HG03097 (cell line): ENCODE measurements at regions not wholly inside any gene's neighbourhood (a gene's known extent, or its start where the extent isn't known, plus 50 kb on each side); places are given as distances from the start of the nearest gene placed in this dataset.

Experiments
- ATAC-seq: cut with Tn5 transposase; IDR thresholded peaks from one replicate; pipeline ENCODE4 v1.9.1; 2021; ENCODE audit not compliant: unreplicated experiment, low FRiP score

GRCh38 chr4:34721835-34722234 lies 1522.5 kb downstream of the ARAP2 start:
- ATAC-seq: no peak

GRCh38 chr4:34723605-34724004 lies 1520.7 kb downstream of the ARAP2 start:
- ATAC-seq: no peak

DNA sequence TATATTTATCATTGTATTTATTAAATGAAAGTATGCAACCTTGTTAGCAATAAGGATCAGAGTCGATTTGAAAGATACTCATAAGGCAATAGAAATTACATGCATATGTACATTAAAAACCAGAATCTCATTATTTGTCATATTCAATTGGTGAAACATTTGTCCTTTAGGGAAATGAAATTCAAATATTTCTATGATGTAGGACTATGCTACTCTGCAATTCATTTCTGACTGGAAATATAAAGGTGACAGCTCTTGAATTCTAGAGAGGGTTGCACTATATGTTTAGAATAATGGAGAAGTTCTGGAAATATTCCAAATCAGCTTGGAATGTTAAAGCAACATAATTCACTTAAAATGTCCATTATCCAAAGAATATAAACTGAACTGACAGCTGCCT lies 1519.8 kb downstream of the ARAP2 start:
- ATAC-seq: no peak

- ATAC-seq: no peak
These were observed 1513.2 kb downstream of the ARAP2 start for GRCh38 chr4:34731070-34731469.

DNA sequence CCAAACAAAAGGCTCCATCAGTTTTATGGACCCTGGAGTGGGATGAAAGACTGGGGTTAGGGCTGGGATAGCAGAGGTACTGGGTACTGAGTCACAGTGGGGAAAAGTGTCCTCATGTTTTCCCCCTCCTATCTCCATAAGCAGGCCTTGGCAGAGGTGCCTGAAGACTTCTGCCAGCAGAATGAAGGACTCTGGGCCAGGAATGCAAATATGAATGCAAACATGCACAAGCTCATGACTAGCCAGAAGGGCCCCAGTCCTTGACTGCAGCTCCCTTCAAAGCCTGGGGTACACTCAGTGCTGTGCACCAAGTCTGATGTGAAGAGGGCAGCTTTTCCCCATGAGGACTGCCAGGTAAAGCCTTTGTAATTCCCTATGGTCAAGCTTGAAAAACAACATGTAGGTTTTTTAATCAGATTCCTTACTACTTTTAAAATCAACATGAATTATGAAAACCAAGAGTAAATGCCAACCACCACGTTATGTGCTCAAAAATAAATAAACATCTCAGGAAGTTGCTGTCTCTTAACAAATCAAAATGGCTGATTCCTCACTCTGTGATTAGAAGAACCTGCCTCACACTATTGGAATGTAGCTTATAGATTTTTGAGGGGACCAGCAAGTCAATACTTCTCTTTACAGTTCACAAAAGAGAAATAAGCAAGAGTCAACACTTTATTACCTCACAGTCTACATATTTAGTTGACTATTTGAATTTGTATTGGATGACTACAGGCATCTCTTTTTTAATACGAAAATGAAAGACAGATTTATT lies 1512.0 kb downstream of the ARAP2 start:
- no peak for ATAC-seq

- no peak for ATAC-seq
These were observed 1511.0 kb downstream of the ARAP2 start for GRCh38 chr4:34733185-34733941.

DNA sequence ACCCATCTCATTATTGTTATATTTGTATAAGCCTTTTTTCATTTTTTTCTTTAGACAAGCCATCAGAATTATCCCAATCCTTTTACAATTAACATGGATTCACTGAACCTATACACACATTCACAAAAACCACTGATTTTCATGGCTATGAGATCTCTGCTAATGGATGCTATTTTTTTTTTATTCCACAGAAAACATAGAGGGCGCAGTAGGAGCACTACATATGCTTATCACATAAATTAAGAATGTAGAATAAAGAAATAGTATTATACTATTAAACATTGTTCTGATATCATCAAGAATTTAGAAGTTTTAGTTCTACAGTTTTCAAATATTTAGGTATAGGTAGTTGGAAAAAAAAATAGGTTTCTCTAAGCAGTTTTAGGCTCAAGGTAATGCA lies 1477.4 kb downstream of the ARAP2 start:
- no peak for ATAC-seq

DNA sequence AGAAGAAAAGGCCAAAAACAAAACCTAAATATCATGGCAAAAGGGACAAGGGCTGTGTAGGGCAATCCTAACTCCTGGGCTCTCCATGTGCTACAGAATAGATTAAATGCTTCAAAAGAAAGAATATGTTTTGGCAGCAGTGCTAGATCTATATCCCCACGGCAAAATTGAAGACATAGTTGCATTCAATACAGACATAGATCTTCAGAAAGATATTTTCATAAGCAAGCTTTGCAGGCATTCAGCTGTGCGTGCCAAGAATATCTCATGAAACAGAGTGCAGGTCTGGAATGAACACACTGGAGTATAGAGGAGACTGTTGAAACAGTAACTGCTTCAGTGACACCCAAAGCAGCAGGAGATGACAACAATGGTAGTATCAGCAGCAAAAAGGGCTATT lies 1476.9 kb downstream of the ARAP2 start:
- ATAC-seq: no peak

- no peak for ATAC-seq
These were observed 1472.7 kb downstream of the ARAP2 start for GRCh38 chr4:34771632-34772031.

GRCh38 chr4:34790131-34790530 lies 1454.2 kb downstream of the ARAP2 start:
- ATAC-seq: no peak

GRCh38 chr4:34791209-34791608 lies 1453.1 kb downstream of the ARAP2 start:
- ATAC-seq: no peak

GRCh38 chr4:34800953-34801352 lies 1443.4 kb downstream of the ARAP2 start:
- no peak for ATAC-seq

GRCh38 chr4:34814266-34814665 lies 1430.0 kb downstream of the ARAP2 start:
- no peak for ATAC-seq

- no peak for ATAC-seq
These were observed 1419.8 kb downstream of the ARAP2 start for GRCh38 chr4:34824515-34824914.

DNA sequence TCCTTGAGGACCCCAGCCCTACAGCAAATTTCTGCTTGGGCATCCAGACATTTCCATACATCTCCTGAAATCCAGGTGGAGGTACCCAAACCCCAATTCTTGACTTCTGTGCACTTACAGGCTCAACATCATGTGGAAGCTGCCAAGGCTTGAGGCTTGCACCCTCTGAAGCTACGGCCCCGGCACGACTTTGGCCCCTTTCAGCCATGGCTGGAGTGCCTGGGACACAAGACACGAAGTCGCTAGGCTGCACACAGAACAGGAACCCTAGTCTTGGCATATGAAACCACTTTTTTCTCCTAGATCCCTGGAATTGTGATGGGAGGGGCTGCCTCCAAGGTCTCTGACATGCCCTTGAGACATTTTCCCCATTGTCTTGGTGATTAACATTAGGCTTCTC lies 1417.7 kb downstream of the ARAP2 start:
- ATAC-seq: no peak

- no peak for ATAC-seq
These were observed 1398.4 kb downstream of the ARAP2 start for GRCh38 chr4:34845926-34846325.

DNA sequence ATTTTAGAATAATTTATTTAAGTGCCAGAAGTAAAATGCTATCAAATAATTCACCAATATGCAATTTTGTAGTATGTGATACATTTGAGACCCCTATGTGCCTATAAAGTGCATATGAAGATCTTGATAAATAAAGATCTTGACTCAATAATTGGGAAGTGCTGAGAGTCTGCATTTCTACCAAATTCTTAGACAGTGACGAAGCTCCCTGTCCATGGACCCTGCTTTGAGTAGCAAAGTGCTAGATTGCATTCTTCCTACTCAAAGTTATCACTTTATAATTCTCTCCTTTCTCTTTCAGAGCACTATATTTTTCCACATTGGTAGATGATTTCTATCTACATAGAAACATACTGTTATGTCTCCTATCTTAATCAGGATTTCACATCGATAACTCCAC lies 1393.9 kb downstream of the ARAP2 start:
- no peak for ATAC-seq

DNA sequence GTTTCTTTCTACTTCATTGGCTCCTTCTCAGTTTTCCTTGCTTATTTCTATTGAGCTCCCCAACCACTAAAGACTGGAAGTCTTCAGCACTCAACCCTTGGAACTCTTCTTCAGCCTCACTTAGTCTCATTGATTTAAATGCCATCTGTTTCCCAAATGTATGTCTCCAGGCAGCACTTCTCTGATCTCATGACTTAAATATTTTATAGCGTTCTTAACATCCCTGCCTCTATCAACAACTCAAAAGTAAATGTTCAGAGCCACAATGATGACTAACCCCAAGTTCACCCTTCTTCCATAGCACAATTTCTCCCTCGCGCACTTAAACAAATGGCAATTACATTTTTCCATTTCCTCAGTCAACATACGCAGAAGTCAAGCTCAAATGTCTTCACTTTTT lies 1393.3 kb downstream of the ARAP2 start:
- no peak for ATAC-seq

- no peak for ATAC-seq
These were observed 1392.9 kb downstream of the ARAP2 start for GRCh38 chr4:34851411-34851810.

DNA sequence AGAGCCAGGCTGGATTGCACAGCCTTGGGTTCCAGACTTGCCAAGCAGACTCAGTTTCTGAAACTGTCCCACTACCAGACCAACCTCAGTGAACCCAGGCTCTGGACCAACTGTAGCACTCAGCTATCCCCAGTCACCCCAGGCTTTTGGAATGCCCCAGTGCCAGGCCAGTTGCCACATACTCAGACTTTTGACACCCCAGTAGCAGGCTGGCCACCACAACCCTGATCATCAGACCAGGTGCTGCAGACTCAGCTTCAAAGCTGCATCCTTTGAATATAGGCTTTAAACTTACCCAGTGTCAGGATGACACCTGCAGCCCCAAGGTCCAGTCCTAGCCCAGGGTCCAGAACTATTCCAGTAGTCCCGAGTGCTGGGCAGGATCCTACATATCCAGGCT lies 1389.9 kb downstream of the ARAP2 start:
- no peak for ATAC-seq

DNA sequence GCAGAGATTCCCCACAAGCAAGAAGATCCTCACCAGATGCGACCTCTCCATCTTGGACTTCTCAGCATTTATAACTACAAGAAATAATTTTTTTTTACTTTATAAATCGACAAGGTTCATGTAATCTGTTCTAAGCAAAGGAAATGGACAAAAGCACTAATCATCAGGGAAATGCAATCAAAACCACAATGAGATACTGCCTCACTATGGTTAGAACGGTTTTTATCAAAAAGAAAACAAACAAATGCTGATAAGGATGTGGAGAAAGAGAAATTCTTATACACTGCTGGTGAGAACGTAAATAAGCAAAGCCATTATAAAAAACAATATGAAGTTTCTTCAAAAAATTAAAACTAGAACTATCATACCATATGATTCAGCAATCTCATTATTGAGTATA lies 1382.6 kb downstream of the ARAP2 start:
- ATAC-seq: no peak

- no peak for ATAC-seq
These were observed 1365.4 kb downstream of the ARAP2 start for GRCh38 chr4:34878961-34879360.
